Retina (tissue), 1 donor: ENCODE measurements at regions not wholly inside any gene's neighbourhood (a gene's known extent, or its start where the extent isn't known, plus 50 kb on each side); places are given as distances from the start of the nearest gene placed in this dataset.
"Not testable (repeated sequence)": the region's sequence is repeated elsewhere in the genome, so short reads cannot be mapped to it uniquely, and the experiment has no call there.

Source experiments
- DNase-seq: peaks from one replicate; pipeline ENCODE4 v3.0.0-alpha.2; 2016

DNA sequence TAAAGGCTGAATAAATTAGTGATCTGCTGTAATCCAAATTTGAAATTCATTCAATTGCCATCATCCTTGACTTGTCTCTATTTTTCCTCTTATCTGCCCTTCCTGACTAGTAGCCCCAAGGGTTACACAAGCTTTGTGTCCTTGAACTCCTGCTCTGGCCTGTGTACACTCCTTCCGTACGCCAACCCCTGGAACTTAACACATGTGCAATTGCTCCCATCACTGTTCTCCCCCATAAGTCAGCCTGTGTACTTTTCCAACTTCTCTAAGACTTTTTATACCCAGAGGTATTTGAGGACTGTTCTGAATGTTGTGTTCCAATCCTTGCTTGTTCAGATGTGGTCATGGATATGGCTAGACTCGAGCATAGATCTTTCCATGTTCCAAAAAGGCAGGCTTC is 171.1 kb upstream of the G2E3 start:
- no peak for DNase-seq

DNA sequence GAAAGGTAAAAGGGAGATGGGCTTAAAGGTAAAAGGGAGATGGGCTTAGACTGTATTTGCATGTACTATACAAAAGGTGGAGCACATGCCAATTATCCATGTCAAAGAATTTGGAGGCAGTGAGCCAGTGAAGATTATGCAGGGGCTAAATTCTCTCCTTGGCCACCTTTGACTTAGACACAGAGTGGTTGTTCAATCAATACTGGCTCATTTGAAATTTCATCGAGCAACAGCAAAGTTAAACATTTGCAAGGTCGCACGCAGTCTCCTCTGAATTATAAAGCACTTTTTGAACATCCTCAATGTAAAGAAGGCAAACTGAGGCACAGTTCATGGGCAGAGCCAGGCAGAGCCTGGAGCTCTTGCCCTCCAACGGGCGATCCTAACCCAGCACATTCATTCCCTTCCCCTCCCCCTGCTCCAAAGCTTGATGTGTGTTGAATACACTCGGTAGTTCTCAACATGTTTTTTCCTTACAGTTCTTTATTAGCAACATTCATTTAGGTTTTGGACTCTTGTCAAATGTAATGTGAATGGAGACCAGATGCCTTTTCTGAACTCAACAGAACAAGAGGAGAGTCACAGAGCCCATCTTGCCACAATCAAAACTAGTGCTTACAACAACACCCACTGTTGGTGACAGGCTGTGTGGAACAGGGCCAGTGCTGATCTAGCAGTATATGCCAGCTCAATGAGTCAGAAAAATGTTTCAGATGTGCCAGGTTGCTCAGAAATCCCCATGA is 169.7 kb upstream of the G2E3 start:
- DNase-seq, result no peak

DNA sequence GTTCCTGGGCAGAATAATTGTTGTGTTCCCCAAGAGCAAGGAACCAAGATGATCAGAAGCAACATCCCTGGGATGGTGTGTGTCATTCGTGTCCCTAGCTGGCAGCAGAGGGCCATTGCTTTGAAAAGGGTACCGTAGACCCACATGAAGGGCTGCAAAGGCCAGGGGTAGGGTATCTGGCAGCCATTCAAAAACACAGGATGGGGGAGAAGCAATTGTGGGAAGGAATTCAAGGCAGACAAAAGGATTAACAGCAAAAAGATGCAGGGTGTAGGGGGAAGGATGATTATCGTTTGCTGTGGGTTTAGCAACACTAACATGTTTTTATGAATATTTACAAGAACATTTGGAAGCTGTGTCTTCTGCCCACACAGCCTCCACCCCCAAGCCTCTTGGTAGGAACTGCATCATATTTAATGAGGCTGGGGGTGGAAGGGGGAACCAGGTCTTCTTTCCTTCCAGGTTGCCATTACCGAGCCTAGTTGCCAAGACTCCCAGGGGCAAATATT is 169.0 kb upstream of the G2E3 start:
- no peak for DNase-seq

DNA sequence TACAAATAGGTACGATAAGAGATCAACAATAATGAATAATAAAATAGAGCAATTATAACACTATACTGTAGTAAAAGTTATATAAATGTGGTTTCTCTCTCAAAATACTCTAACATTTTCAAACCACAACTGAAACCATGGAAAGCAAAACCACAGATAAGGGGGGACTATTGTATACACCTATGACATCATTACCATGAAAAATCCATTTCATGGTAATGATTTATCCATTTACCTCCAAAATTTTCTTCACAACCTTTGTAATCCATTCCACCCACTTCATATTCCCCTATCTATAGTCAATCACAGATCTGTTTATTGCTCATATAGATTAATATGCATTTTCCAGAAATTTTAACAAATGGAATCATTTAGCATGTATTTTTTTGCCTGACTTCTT is 163.9 kb upstream of the G2E3 start:
- no peak for DNase-seq

- DNase-seq, result no peak
These were observed 156.1 kb upstream of the G2E3 start for GRCh38 chr14:30402846-30403245.

DNA sequence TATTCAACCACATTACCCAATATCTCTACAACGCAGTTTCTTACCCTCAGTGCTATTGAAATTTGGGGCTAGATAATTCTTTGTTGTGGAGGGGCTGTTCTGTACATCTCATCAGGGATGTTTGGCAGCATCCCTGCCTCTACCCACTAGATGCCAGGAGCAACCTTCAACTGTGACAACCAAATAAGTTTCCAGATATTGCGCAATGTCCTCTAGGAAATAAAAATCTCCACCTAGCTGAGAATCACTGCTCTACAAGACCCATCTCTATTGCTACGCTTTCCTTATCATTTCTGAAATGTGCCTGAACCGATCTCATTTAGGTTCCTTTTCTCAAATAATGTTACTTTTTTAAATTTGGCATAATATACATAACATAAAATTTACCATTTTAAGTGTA is 155.2 kb upstream of the G2E3 start:
- DNase-seq, result no peak

GRCh38 chr14:30409508-30410015 is 149.4 kb upstream of the G2E3 start:
- DNase-seq, result not testable (repeated sequence)

DNA sequence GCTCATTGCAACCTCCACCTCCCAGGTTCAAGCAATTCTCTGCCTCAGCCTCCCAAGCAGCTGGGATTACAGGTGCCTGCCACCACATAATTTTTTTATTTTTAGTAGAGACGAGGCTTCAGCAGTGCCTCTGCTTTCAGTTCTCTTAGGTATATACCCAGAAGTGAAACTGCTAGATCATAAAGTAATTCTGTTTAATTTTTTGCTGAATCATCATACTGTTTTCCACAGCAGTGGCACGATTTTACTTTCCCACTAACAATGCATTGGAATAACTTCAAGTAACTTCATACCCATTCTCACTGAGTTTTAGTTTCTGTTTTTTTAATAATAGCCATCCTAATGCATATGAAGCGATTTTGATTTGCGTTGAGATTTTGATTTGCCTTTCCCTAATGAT is 148.0 kb upstream of the G2E3 start:
- no peak for DNase-seq

DNA sequence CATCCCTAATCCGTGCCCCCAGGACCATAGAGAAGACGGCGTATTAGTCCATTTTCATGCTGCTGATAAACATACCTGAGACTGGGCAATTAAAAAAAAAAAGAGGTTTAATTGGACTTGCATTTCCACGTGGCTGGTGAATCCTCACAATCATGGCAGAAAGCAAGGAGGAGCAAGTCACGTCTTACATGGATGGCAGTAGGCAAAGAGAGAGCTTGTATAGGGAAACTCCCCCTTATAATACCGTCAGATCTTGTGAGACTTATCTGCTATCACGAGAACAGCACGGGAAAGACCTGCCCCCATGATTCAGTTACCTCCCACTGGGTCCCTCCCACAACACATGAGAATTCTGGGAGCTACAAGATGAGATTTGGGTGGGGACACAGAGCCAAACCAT is 145.8 kb upstream of the G2E3 start:
- not testable (repeated sequence) for DNase-seq

GRCh38 chr14:30417121-30417520 is 141.8 kb upstream of the G2E3 start:
- DNase-seq, result no peak

DNA sequence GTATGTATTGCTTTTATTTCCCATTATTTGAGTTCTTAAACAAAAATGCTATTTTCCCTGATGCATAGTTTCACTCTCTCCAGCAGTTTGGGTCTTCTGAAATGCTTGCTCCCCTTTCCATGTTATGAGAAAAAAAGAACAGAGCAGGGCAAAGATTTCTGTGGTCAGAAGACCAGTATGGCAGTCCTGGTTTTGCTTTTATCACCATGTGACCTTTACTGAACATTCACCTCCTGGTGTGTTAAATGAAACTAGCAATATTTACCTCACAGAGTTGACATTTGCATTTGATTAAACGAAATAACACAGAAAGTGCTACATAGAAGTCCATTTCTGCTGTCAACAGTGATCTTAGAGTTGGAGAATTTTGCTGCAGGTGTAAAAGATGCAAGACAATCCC is 141.0 kb upstream of the G2E3 start:
- no peak for DNase-seq

DNA sequence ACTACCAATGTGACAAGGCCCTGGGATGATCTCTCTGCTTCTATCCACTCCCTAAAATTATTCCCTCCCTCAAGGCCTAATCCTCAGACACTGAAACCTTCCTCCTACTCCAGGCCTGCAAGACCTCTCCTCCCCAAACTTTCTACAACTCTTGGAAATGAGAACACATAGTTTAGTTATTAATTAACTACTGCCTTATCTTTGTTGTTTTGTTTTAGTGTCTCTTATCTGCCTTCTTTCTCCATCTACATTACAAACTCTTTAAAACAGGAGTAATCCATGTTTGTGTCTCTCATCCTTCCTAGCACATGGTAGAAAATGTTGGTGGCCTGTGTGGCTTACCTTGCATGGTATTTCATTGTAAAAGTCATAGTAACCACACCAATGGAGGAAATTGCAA is 139.9 kb upstream of the G2E3 start:
- no peak for DNase-seq

GRCh38 chr14:30420515-30420914 is 138.4 kb upstream of the G2E3 start:
- no peak for DNase-seq

DNA sequence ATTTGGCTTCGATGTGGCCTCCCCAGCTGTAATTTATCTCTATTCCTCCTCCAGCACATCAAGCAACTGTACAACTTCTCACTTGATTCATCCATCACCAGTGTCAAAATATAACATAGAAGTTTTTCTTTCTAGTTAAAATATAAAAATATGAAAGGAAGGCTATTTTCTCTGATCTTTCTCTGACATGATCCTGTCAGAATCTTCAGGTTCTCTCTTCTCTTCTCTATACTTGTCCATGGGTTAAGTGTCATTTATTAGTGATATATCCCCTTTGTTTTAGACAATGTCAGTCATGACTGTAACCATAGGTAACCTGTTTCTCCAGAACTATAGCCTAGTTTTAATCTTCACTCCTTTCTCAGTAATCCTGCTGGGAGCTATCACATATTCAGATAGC is 132.5 kb upstream of the G2E3 start:
- DNase-seq, result no peak

DNA sequence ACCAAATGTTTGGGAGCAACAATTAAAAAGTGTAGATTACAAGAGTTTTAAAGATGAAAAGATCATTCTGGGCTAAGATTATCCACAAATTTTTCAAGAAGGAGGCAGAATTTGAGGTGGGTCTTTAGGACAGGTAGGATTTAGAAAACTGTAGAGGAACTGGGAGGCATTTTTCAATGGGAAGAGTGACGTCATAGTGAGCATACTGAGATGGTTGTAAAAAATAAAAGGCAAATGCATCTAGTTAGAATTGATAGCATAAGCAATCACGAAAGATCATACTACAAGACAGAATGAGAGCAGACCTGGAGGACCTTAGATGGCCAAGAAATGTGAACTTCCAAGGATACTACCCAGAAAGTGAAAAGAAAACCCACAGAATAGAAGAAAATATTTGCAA is 131.6 kb upstream of the G2E3 start:
- DNase-seq, result no peak

DNA sequence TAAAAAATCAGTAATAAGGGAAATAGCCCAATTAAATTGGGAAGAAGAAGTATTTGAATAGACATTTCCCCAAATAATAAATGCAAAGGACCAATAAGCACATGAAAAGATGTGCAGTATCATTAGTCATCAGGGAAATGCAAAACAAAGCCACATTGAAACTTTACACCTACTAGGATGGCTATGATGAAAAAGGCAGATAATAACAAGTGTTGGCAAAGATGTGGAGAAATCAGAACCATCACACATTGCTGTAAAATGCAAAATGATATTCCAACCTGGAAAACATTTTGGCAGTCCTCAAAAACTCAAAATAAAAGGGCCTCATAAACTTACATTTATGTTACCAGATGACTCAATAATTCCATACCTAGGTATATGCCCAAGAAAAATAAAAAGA is 131.1 kb upstream of the G2E3 start:
- no peak for DNase-seq

DNA sequence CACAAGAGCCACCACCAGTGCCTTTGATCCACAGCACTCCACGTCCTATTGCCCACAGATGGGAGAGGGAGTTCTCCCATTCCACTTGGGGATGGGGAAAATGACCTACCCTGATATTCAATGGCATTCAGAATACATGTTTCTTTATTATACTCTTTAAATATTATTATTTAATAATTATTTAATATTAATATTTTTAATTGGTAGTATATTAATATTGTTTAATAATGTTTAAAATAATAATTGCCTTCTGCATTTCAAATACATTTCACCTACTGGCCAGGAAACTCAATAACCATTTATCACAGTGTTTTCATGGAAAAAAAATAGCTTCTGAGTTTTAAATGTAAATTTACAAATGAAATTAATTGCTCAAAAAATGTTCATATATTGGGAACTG is 127.4 kb upstream of the G2E3 start:
- no peak for DNase-seq

DNA sequence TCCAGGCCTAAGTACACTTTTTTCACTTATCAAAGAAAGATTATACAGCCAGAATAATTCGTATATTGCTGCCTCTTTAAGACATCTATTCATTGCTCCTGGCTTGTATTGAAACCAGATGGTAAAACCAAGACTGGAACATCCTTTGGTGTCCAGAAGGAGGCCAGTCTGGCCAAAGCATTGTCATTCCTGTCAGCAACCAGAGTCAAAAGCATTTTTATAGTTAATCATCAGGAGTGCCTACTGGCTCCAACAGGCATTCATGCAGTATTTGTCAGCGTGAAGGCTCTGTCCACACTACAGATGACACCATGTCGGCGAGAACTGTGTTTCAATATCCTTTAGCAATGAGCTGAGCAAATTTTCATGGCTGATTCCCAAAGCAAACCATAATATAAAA is 118.0 kb upstream of the G2E3 start:
- DNase-seq, result no peak

GRCh38 chr14:30443368-30444007 is 115.5 kb upstream of the G2E3 start:
- no peak for DNase-seq

DNA sequence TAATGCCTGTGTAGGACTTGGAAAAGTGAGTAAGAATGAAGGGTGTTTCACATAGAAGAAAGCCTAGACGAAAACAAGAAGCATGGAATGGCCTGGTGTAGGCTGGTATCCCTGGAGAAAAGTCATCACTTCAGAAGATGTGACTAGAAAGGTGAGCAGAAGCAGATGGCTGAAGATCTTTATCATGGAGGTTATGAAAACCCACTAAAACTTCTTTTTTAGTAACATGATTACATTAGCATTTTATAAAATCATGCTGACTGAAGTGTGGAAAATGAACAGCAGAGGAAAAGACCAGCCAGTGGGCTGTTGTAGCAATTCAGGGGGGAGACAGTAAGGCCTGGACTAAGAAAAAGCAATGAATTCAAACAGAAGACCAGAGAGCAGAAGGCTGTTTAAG is 114.5 kb upstream of the G2E3 start:
- no peak for DNase-seq

- DNase-seq, result no peak
These were observed 113.8 kb upstream of the G2E3 start for GRCh38 chr14:30445011-30445793.

- no peak for DNase-seq
These were observed 113.1 kb upstream of the G2E3 start for GRCh38 chr14:30445852-30446251.
